GOT3 (cell line): ENCODE measurements at regions not wholly inside any gene's neighbourhood (a gene's known extent, or its start where the extent isn't known, plus 50 kb on each side); places are given as distances from the start of the nearest gene placed in this dataset.
"Not testable (repeated sequence)": the region's sequence is repeated elsewhere in the genome, so short reads cannot be mapped to it uniquely, and the experiment has no call there.

Experiments used
- DNase-seq: peaks from one replicate; lab custom pipeline; 2025; ENCODE audit warnings: mixed read lengths; lab: John Stamatoyannopoulos, UW

GRCh38 chr2:176763851-176764404, 448.7 kb upstream of the HNRNPA3 start:
- DNase-seq = no peak

GRCh38 chr2:176764921-176765320, 447.7 kb upstream of the HNRNPA3 start:
- DNase-seq = no peak

DNA sequence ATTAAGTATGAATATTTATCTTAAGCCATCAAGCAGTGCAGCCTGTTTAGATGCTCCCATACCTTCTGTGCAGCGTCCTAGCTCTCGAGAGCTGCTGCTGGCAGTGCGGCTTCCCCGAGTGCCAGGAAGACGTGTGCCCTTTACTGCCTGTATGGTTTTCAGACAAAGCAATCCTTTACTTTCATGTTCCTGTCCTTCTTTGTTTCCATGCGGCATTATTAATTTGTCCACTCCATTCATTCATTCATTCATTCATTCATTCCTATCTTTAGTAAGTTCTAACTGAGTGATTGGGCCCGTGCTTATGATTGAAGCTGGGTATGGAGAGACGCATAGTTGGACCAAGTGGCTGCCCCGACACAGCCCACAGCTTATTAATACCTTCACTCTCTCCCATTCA, 446.6 kb upstream of the HNRNPA3 start:
- DNase-seq = no peak

GRCh38 chr2:176768185-176768584, 444.4 kb upstream of the HNRNPA3 start:
- DNase-seq = no peak

GRCh38 chr2:176769021-176769420, 443.6 kb upstream of the HNRNPA3 start:
- DNase-seq = no peak

DNA sequence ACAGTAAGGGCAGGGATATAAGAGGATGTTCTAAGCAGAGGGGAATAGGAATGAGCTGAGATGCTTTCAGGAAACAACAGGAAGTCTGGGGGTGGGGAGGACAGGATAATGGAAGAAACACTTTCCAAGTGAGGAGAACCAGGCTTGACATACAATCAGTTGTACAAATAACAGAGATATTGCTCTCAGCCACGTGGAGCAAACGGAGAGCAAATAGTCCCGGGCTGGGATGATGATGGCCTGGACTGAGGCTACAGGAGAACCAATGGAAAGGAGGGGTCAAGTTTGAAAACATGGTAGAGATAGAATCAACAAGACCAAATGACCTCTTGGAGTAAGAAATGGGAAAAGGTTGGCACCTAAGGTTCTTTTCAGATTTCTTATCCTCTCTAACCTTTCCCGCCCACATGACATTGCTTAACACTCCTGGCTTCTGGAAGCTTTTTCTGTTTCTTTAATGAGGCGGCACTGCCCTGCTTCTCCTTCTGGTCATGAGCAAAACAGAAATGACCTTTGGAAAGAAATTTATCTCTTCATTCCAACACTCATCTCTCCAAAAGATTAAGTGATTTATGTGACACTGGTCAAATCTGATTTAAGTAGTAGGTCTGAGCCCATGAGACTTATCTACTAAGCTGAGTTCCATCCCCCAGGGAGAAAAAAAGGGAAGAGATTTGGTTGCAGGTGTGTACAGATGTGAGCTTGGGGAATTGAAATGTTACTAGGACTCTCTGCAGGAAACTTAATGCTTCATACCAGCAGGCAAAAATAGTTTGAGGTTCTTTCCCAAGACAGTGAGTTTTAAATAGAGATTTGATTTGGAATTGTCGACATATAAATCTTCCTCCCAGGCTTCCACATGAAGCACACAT, 442.9 kb upstream of the HNRNPA3 start:
- DNase-seq = no peak

GRCh38 chr2:176772816-176773215, 439.8 kb upstream of the HNRNPA3 start:
- DNase-seq = no peak

GRCh38 chr2:176774766-176775451, 437.7 kb upstream of the HNRNPA3 start:
- no peak for DNase-seq

GRCh38 chr2:176777262-176777661, 435.3 kb upstream of the HNRNPA3 start:
- DNase-seq = no peak

DNA sequence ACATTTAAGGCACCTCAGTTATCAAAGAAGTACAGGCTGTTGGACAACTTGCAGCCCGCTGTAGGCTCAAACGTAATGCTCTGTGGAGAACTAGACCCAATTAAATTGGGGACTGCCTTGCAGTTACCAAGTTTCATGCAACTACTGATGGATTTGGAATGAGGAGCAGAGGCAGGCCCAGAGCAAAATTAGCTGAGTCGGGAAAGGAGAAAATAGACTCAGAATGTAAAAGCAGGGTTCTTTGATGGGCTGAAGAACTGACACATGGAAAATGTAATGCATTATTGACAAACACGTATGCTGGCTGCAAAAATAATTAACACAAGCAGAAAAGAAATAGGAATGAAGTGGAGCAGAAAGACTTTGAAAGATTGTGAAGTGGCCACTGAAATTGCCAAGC, 432.7 kb upstream of the HNRNPA3 start:
- DNase-seq = no peak

DNA sequence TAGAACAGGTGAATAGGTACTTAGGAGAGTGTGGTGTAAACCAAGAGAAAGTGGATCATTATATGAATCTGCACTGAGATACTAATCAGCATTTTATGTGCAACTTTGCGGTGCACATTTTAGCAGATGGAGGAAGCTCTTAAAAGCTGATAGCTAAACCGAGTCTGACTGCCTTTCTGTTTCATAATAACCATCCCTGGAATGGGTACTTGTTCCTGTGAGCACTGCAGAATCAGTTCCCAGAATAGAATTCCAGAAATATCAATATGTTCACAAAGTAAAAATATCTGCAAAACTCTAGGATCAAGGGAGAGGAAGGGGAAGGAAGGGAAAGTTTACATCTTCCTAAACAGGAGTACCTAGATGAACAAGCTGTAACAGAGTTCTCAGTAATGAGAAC, 432.2 kb upstream of the HNRNPA3 start:
- no peak for DNase-seq

DNA sequence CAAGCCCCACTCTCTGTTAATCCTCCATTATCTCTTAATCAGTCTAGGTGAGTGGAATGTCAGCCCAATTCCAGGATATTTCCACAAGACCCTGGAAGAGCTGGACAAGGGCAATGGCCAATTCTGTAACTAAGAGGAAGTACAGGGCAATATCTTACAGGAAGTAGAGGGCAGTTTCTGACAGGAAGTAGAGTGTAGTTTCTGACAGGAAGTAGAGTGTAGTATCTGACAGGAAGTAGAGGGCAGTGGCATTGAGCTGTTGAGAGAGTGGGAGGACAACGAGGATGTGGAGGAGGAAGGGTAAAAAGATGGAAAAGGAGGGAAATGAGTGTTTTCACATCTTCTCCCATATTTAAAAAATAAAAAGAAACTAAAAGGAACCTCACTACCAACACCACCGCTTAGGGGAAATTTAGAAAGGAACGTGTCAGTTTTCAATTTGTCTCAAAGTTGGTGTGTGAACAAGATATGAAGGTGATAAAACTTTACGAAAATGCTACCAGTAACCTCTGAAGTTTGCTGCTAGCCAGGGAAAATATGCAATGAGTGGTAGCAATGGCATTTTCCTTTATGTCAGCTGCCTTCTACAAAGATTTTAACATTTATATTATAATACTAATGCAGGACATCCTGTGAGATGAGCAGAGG, 430.9 kb upstream of the HNRNPA3 start:
- no peak for DNase-seq

- no peak for DNase-seq
Measured at GRCh38 chr2:176784633-176785200, 427.9 kb upstream of the HNRNPA3 start.

- no peak for DNase-seq
Measured at GRCh38 chr2:176789751-176790150, 422.8 kb upstream of the HNRNPA3 start.

- no peak for DNase-seq
Measured at GRCh38 chr2:176790468-176790867, 422.1 kb upstream of the HNRNPA3 start.

GRCh38 chr2:176793792-176794191, 418.8 kb upstream of the HNRNPA3 start:
- no peak for DNase-seq

- no peak for DNase-seq
Measured at GRCh38 chr2:176794392-176794791, 418.2 kb upstream of the HNRNPA3 start.

GRCh38 chr2:176795823-176796222, 416.8 kb upstream of the HNRNPA3 start:
- no peak for DNase-seq

- not testable (repeated sequence) for DNase-seq
Measured at GRCh38 chr2:176796677-176797076, 415.9 kb upstream of the HNRNPA3 start.

GRCh38 chr2:176804392-176804791, 408.2 kb upstream of the HNRNPA3 start:
- no peak for DNase-seq

- DNase-seq = no peak
Measured at GRCh38 chr2:176805345-176805744, 407.2 kb upstream of the HNRNPA3 start.

- no peak for DNase-seq
Measured at GRCh38 chr2:176812246-176812775, 400.3 kb upstream of the HNRNPA3 start.
